Superior temporal gyrus (tissue), 1 donor: ENCODE measurements at regions not wholly inside any gene's neighbourhood (a gene's known extent, or its start where the extent isn't known, plus 50 kb on each side); places are given as distances from the start of the nearest gene placed in this dataset.

Experiments used
- DNase-seq: peaks from one replicate; pipeline ENCODE4 v3.0.0-alpha.2; 2016; ENCODE audit errors: extremely low spot score

DNA sequence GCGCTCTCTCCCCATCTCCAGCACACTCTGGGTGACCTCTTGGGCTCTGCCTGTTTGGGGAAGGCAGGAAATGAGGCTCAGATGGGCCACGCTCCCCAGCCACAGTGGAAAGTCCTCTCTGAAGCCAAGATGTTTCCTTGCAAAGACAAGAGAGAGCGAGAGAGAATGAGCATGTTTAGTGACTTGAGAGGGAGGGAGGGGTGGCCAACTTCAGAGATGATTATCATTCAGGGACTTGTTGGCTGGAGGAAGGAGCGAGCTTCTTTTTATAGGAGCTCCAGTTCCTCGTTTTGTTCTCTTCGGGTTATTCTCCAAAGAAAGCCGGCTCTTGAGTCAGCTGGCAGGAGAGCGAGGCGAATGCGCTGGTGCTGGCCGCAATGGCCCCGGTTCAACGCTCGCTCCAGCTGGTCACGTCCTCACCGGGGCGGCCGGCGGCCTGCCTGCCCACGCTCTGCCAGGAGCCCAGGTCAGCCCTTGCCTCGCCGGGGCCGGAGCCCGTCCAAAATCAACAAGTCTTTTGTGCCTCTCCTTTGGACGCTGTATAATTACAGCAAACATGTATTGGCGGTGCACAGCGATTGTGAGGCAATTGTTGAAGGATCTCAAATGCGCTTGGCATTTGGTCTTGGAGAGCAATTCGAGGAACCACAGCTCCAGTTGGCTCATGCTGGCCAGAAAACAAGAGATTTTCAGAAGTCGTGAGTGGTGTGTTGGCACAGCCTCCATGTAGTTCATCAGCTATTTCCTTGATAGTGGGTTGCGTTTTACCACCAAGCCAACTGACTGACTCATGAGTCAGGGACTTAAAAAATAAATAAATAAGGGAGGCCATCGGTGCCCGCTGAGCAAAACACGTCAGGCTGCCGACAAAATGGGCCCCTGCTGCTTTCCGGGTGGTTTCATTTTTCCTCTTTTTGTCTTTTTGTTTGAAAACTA, 288.6 kb downstream of the UACA start:
- DNase-seq: peak; percentile 60

DNA sequence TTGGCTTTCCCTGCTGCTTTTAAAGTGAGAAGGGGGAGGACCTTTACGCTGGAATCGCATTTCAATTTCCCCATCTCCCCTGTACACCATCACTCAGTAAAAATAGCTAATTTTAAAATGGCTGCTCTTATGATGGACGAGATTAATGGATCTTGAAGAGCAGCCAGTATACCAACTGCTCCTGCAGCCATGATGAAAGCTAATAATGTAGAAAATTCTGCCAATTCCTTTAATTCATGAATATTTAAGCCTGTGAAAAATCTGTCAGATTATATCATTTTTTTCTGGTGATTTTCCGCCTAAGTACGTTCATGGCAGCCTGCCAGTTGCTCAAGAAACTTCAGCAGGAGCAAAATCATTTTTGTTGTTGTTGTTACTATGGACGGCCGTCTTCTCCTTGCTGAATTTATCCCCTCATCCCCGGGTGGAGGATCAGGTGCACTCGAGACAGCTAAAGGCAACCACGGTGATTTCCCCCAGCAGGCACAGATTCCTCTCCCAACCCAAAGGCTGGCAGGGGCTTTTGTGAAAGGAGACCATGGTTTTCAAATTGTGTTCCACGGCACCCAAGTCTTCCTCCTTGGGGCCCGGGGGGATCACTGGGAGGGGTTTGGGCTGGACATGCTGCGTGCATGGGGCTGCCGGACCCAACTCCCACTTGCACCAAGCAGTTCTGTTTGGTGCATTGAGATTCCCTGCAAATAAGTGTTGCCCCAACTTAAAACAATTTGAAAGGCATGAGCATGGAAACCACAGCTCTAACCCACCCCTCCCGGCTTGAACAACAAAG, 289.6 kb downstream of the UACA start:
- DNase-seq: no peak

DNA sequence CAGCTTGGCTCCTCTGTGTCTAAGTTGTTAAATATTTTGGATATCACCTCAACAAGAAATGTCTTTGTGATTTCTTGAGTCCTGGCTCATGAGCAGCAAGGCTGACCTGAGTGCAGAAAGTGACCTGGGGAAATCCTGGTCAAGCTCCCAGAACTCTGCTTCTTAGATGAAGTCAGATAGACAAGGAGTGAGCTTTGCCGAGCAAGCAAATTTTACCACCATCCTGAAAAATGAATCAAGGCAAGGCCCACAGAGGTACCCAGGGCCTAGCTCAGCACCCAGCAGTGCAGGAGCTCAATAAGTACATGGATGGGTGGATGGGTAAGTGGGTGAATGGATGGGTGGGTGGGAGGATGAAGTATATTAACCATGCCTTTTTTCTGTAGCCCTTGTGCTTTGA, 291.8 kb downstream of the UACA start:
- no peak for DNase-seq

DNA sequence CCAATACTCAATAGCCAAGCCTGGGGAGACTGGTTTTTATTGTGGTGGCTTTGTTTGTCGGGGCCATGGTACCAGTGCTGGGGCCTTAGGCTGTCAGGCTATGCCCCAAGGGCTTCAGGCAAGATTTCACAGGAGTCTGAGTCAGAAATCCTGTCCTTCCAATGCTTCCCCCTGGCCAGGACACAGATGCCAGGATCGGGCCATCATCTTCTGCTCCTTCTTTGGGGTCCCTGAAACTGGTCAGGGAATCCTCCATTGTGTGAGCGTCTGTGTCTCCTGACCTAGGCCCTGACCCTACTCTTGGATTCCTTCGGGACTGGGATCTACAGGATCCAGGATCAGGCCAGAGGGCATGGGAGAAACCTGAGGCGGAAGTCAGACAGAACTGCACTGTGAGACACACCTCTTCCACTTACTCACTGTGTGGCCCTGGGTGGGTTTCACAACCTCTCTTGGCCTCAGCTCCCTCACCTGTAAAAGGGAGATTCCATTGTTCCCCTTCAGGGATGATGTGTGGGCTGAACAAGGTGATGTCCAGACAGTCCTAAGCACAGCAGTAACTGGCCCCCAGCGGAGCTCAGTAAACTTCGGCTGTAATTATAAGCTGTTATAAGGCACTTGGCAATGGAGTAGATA, 292.7 kb downstream of the UACA start:
- DNase-seq: no peak

DNA sequence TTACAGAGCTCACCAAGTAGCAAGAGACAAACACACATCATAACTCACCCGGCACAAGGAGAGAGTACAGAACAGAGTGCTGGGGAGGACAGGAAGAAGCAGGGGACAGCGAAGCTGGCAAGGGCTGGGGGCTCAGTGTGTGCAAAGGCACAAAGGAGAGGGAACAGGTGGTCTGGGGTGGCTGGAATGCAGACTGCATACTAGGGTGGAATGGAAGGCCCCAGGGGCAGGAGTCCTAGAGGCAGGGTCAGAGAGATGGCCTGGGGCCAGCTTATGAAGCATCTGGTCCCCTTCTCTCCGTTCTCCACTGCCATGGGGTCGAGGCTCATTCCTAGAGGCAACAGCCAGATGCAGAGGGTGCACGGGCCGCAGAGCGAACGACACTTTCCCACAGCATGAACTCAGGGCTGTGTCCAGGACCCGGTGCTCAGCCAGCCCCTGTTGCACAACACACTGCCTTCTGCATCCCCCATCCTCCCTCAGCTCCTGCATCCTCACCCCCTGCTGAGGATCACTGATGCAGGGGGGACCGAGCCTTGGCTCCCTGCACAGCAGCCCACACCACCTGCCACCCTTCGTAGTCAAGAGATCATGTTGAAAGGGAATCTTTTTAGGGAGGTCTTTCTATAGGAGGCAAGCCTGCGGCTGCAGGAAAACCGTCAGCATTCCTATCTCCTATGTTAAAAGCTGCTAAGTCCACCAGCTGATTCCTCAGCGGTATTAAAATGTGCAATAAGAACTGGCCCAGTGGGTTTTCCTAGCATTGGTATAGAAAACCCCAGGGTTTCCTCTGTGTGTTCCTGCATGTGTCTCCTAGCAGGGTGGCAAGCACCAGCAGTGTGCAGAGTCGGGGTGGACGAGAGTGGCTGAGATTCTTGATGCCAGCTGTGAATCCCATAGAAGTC, 293.5 kb downstream of the UACA start:
- no peak for DNase-seq

DNA sequence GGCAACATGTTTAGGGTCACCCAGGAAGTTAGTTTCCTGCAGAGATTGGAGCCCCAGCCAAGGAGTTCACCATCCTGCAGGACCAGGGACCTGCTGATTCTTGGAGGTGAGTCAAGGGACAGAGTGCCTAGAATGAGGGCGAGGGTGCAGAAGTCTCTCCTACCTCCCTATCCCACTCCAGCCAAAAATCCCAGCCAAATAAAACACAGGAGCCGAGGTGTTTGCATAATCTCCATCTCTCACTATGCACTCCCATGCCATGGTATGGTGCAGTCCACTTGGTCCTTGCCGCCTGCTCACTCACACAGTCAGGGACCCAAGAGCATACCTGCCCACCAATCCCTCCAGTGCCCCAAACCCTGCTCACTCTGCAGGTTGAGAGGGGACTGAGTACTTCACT, 294.2 kb downstream of the UACA start:
- DNase-seq: no peak

DNA sequence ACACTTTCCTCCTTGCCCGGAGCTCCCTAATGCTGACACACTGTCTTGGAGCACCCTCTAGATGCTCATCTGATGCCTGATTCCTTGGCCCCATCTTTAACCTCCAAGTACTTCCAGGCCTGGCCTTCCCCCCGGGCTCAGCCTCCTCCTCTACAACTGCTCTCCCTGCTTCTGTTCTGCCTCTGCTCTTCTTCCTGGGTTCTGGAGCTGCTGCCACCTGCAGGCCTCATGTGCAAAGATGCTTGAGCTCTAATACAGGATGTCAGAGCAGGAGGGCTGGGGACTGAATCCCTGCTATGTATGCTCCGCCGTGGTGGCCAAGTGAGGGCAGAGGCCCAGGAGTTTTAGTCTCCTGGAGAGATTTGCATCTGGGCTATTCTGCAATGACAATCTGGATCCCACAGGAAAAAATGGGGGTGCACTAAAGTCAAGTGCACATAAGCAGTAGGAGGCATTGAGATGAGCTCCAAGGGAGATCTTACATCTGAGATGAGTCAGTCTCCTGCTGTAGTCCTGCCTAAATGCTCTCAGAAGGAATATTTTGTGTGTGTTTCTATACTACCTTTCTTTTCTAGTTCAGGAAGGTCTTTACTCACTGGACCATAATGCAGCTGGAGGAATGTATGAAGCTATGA, 296.3 kb downstream of the UACA start:
- peak; percentile 64 for DNase-seq

DNA sequence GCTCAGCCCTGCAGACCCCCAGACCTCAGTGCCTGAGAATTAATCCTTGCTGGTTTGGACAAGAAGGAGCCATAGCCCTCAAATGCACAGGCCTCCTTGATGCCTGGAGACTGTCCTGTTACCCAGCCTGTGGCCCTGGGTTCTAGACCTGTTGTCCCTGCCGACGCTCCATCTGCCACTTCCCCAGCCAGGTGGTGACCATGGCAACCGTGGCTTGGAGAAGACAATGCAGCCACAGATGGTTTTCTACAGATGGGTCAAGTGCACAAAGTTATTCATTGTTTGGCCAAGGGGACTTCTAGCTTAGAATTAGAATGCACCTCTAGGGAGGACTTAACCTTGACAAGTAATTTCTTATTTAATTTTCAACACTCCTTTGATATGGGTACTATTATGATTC, 297.1 kb downstream of the UACA start:
- DNase-seq: no peak

DNA sequence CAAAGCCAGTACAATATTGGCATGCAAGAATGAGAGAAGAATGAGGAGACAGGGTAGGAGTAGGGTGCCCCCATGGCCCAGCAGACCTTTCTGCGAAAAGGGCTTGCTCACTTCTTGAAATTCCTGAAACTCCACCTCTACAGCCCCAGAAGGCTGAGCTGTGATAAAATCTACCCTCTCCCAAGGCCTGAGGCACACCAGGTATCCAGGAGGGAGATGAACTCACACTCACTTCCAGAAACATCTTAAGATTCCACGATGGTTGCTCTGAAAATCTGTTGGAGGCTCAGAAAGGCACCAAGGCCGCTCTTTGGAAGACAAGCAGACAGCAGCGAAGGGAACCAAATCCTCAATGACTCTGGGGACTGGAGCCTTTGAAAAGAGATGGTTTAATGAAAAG, 297.5 kb downstream of the UACA start:
- DNase-seq: no peak

DNA sequence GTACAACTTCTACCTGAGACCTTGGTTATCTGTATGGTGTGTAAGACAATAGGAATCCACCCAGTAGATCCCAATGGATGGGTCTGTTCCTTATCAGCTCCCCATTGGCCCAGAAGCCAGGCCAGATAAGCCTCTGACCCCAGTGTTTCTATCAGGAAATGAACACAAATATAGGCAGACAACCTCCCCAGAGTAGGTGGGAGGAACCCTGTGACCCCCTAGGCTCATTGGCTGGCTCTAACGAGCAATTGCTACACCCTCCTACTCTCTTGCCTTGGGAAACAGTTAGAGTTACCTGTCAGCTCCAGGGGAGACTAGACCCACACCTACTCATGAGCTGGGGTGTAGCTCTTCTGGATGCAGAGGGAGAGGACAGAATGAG, 299.9 kb downstream of the UACA start:
- no peak for DNase-seq

DNA sequence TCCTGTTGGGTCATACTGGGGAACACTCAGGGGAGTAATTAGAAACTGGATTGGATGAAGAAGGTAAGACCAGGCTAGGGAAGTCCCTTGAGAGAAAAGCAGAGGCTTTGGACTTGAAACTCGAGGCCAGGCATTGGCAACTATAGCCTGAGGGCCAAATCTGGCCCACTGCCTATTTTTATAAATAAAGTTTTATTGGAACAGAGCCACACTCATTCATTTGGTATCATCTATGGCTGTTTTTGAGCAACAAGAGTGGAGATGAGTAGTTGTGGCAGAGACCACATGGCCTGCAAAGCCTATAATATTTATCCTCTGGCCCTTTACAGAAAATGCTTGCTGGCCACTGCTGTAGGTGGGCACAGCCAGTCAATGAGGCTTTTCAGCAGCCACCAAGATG, 301.4 kb downstream of the UACA start:
- DNase-seq: no peak

DNA sequence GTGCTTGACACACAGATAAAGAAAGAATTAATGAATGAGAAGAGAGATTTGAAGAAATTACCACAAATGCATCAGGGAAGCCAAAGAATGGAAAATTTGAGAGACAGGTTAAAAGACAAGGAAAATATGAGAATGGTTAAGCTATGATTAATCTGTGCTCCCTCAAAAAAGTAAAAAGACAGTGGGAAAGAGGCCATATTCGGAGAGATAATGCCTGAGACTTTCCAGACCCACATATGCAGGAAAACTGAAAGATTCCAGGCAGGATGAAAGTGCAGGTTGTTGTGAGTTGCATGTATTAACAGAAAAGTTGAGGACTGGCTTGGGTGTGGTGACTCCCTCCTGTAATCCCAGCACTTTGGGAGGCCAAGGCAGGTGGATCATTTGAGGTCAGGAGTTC, 302.3 kb downstream of the UACA start:
- DNase-seq: no peak

DNA sequence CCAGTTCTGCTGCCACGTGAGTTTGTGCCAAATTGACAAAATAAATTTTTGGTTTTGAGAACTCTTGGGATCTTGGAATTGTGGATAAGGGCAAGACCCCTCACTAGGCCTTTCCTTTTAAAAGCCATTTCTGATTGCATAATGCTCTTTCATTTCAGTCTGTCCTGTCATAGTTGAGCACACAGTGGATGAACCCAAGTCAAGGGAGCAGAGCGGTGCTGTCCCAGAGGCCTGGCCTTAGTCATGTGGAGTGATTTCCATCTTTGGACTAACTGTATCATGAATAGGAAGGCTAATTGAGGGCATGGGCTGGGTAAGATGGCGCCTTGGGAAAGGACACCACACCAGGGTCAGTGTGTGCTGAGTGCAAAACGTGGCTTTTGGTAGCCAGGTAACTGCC, 304.0 kb downstream of the UACA start:
- no peak for DNase-seq

DNA sequence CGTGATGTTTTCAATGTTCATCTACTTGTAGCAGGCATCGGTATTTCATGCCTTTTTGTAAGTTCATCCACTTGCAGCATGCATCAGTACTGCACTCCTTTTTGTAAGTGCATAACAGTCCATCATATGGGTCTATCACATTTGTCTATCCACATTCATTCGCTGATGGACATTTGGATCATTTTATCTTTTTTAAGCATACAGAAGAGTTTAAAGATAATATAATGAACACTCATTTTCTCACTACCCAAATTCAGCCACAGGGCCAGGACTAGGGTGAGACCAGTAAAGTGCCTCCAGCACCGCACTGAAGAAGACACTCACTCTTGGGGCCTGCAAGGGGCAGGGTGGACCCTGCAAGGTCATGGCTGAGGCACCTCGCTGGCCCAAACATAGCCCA, 309.6 kb downstream of the UACA start:
- no peak for DNase-seq

DNA sequence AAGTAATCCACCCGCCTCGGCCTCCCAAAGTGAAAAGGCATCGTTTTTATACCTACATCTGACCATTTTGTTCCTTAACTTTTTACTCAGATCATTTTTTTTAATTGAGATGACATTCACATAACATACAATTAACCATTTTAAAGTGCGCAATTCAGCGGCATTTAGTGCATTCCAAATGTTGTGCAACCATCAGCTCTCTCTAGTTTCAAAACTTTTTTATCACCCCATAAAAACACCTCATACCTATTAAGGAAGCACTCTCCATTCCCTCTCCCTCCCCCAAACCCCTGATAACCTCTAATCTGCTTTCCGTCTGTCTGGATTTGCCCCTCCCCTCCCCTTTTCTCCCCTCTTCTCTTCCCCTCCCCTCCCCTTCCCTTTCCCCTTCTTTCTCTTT, 310.1 kb downstream of the UACA start:
- no peak for DNase-seq

DNA sequence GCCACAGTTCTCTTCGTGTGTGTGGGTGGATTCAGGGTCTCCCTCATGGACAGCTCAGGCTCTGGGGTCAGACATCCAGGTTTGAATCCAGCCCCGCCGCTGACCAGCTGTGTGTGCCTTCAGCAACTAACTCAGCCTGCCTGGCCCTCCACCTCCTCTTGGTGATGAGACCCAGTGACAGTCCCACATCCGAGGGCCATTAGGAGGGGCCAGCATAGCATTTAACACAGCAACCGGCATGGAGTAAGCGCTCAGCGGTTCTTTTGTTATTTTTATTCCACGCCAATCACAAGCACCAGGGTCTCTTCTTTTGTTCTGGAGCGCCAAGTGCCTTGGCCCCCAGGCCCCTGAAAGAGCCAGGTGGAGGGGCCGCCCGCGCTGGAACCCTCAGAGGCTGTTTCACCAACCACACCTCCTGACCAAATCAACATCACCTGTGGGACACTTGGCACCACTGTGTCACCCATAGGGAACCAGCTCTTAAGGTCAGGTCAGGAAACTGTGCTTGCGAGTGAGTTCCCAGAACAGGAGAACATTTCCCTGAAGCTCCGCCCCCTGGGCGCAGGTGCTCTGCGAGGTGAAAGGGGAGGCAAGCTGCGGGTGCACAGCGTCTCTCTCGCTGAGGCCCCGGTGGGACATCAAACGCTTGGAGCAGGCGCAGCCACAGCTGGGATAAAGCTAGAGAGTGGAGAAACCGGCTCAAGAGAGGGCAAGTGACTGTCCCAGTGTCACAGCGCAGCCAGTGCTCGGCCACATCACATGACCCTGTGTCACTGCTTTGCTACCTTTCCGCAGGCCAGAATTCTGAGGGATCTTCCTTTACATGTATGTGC, 311.3 kb downstream of the UACA start:
- DNase-seq: no peak

DNA sequence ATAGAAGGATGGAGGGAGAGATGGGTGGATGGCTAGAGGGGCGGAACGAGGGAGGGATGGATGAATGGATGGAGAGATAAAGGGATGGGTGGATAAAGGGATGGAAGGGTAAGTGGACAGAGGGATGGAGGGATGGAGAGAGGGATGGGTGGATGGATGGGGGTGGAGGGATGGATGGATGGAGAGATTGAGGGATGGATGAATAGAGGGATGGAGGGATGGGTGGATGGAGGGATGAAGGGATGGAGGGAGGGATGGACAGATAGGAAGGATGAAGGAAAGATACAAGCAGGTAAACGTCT, 313.3 kb downstream of the UACA start:
- no peak for DNase-seq

DNA sequence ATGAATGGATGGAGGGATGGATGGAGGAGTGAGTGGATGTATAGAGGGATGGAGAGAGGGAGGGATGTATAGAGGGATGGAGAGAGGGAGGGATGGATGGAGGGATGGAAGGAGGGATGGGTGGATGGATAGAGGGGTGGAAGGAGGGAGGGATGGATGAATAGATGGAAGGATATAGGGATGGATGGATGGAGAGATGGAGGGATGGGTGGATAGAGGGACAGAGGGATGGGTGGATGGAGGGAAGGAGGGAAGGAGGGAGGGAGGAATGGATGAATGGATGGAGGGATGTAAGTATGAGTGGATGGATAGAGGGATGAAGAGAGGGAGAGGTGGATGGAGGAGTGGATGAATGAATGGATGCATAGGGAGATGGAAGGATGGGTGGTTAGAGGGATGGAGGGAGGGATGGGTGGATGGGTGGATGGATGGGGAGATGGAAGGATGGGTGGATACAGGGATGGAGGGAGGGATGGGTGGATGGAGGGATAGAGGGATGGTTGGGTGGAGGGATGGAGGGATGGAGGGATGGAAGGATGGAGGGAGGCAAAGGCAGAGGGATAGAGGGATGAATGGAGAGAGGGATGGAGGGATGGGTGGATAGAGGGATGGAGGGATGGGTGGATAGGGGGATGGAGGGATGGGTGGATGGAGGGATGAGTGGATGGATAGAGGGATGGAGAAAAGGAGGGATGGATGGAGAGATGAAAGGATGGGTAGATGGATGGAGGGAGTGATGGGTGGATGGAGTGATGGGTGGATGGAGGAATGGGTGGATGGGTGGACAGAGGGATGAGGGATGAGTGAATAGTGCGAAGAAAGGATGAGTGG, 313.8 kb downstream of the UACA start:
- DNase-seq: no peak

DNA sequence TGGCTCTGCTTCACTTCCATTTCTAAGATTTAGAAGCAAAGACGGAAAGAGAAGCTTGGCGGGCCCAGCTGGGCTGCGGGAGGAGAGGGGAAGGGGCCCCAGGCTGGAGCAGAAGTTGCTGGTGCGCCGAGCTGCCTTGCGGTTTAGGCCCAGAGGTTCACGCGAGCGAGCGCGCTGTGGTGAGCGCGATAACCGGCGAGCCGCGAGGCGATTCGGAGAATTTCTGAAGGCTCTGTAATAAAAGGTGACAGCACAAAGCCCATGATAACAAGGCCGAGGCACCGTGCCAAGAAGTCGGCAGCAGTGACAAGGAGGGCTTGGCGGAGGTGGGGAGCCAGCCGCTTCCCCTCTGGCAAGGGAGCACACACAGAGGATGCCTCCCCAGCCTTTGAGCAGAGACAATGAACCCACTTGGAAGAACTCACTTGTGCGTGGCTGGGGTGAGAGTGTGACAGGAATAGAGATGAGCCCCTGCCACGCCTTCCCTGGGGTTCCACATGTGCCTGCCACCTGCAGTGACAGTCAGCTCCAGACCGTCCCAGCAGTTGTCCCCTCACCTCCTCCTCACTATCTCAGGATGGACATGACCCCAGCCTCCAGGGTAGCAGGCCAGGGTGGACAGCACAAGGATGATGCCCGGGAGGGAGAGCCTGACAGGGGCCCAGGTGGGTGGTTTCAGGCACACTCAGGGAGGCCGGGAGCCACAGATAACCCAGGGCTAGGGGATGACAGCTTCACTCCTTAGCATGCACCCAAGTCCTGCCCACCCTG, 315.2 kb downstream of the UACA start:
- no peak for DNase-seq
